HG03103 (cell line): ENCODE measurements at regions not wholly inside any gene's neighbourhood (a gene's known extent, or its start where the extent isn't known, plus 50 kb on each side); places are given as distances from the start of the nearest gene placed in this dataset.
"Not testable (repeated sequence)": the region's sequence is repeated elsewhere in the genome, so short reads cannot be mapped to it uniquely, and the experiment has no call there.

Source experiments
- ATAC-seq: cut with Tn5 transposase; IDR thresholded peaks from one replicate; pipeline ENCODE4 v1.9.1; 2021; ENCODE audit warnings: low read depth; ENCODE audit not compliant: unreplicated experiment

- ATAC-seq: not testable (repeated sequence)
Observed at GRCh38 chr3:72497501-72497900, 350.7 kb downstream of the SHQ1 start.

GRCh38 chr3:72496051-72496670 lies 352.1 kb downstream of the SHQ1 start:
- ATAC-seq: no peak

- ATAC-seq: no peak
Observed at GRCh38 chr3:72494626-72495025, 353.6 kb downstream of the SHQ1 start.

- no peak for ATAC-seq
Observed at GRCh38 chr3:72494130-72494529, 354.1 kb downstream of the SHQ1 start.

- ATAC-seq: no peak
Observed at GRCh38 chr3:72492240-72492639, 356.0 kb downstream of the SHQ1 start.

- no peak for ATAC-seq
Observed at GRCh38 chr3:72490688-72491435, 357.4 kb downstream of the SHQ1 start.

GRCh38 chr3:72489901-72490300 lies 358.3 kb downstream of the SHQ1 start:
- ATAC-seq: no peak

- ATAC-seq: no peak
Observed at GRCh38 chr3:72488738-72489035, 359.6 kb downstream of the SHQ1 start.

- ATAC-seq: no peak
Observed at GRCh38 chr3:72487946-72488737, 360.1 kb downstream of the SHQ1 start.

- ATAC-seq: no peak
Observed at GRCh38 chr3:72487078-72487765, 361.0 kb downstream of the SHQ1 start.

GRCh38 chr3:72485641-72486040 lies 362.6 kb downstream of the SHQ1 start:
- no peak for ATAC-seq

GRCh38 chr3:72483554-72484104 lies 364.6 kb downstream of the SHQ1 start:
- ATAC-seq: no peak

GRCh38 chr3:72482589-72483321 lies 365.5 kb downstream of the SHQ1 start:
- ATAC-seq: no peak

- ATAC-seq: no peak
Observed at GRCh38 chr3:72481542-72481941, 366.7 kb downstream of the SHQ1 start.

GRCh38 chr3:72480366-72480765 lies 367.9 kb downstream of the SHQ1 start:
- no peak for ATAC-seq

GRCh38 chr3:72479651-72480215 lies 368.5 kb downstream of the SHQ1 start:
- ATAC-seq: no peak

- ATAC-seq: no peak
Observed at GRCh38 chr3:72476139-72476483, 372.1 kb downstream of the SHQ1 start.

- ATAC-seq: no peak
Observed at GRCh38 chr3:72475258-72476138, 372.7 kb downstream of the SHQ1 start.

GRCh38 chr3:72474775-72475174 lies 373.5 kb downstream of the SHQ1 start:
- no peak for ATAC-seq
